Liver (tissue), 8 donors: ENCODE measurements at regions not wholly inside any gene's neighbourhood (a gene's known extent, or its start where the extent isn't known, plus 50 kb on each side); places are given as distances from the start of the nearest gene placed in this dataset.

Experiments
- DNase-seq: peaks from one replicate; pipeline ENCODE4 v3.0.0-alpha.2; 2017; ENCODE audit warnings: low spot score
- H3K27ac ChIP-seq, 2 donors: one replicate each; pipeline ENCODE4 v1.7.0; 2013; ENCODE audit warnings: inconsistent platforms in 2 of 2, low read length in 2 of 2, control low read depth in 1 of 2, low read depth in 1 of 2, mild to moderate bottlenecking in 1 of 2
- H3K27me3 ChIP-seq, 4 donors: one replicate each; pipeline versions ENCODE4 v1.6.1 to v1.7.0; 2013; ENCODE audit warnings: low read length in 3 of 4, inconsistent platforms in 1 of 4, mild to moderate bottlenecking in 1 of 4, moderate library complexity in 1 of 4; ENCODE audit not compliant: control insufficient read depth in 4 of 4, insufficient read depth in 4 of 4
- H3K36me3 ChIP-seq, 4 donors: one replicate each; pipeline versions ENCODE4 v1.6.1 to v1.7.0; 2013; ENCODE audit warnings: low read length in 3 of 4, mild to moderate bottlenecking in 3 of 4, low read depth in 1 of 4, moderate library complexity in 1 of 4; ENCODE audit not compliant: control insufficient read depth in 4 of 4, insufficient read depth in 3 of 4
- H3K4me1 ChIP-seq, 4 donors: one replicate each; pipeline versions ENCODE4 v1.6.1 to v1.7.0; 2013; ENCODE audit warnings: low read length in 3 of 4, mild to moderate bottlenecking in 3 of 4, moderate library complexity in 1 of 4; ENCODE audit not compliant: control insufficient read depth in 4 of 4, insufficient read depth in 4 of 4
- H3K4me3 ChIP-seq, 3 donors: one replicate each; pipeline versions ENCODE4 v1.6.1 to v1.7.0; 2013; ENCODE audit warnings: low read length in 3 of 3, control low read depth in 1 of 3, low read depth in 1 of 3, mild to moderate bottlenecking in 1 of 3
- H3K9ac ChIP-seq, 2 donors: one replicate each; pipeline ENCODE4 v1.7.0; 2013; ENCODE audit warnings: low read length in 2 of 2, mild to moderate bottlenecking in 2 of 2, moderate library complexity in 2 of 2, control low read depth in 1 of 2, low read depth in 1 of 2
- H3K9me3 ChIP-seq, 4 donors: one replicate each; pipeline versions ENCODE4 v1.6.1 to v1.7.0; 2013; ENCODE audit warnings: low read length in 3 of 4; ENCODE audit not compliant: control insufficient read depth in 4 of 4
- CTCF ChIP-seq: fragments of 150-350 bp; IDR thresholded peaks from 2 replicates; pipeline ENCODE4 v1.5.1; 2017; ENCODE audit warnings: improper control_type of control experiment, low read depth, low read length; ENCODE audit not compliant: missing input control
- EGR1 ChIP-seq, 2 donors: IDR thresholded peaks; 2 replicates each; pipeline ENCODE4 v1.6.1; 2016 to 2018; ENCODE audit warnings: antibody characterized with exemption in 2 of 2, low read depth in 2 of 2
- FOXA1 ChIP-seq: IDR thresholded peaks from 2 replicates; pipeline ENCODE4 v1.6.1; 2016; ENCODE audit warnings: antibody characterized with exemption
- FOXA2 ChIP-seq: IDR thresholded peaks from 2 replicates; pipeline ENCODE4 v1.6.1; 2016; ENCODE audit warnings: antibody characterized with exemption
- HNF4A ChIP-seq, 2 donors: conservative IDR thresholded peaks; 2 replicates each; pipeline ENCODE4 v1.6.1; 2016; ENCODE audit warnings: antibody characterized with exemption in 2 of 2, mild to moderate bottlenecking in 2 of 2
- HNF4G ChIP-seq: IDR thresholded peaks from 2 replicates; pipeline ENCODE4 v1.6.1; 2016; ENCODE audit warnings: antibody characterized with exemption
- JUND ChIP-seq, 2 donors: IDR thresholded peaks; 2 replicates each; pipeline ENCODE4 v1.6.1; 2016; ENCODE audit warnings: antibody characterized with exemption in 2 of 2
- RXRA ChIP-seq, 2 donors: IDR thresholded peaks; 2 replicates each; pipeline ENCODE4 v1.6.1; 2017 to 2018; ENCODE audit warnings: antibody characterized with exemption in 2 of 2, mild to moderate bottlenecking in 1 of 2
- SP1 ChIP-seq: IDR thresholded peaks from 2 replicates; pipeline ENCODE4 v1.6.1; 2018; ENCODE audit warnings: antibody characterized with exemption, mild to moderate bottlenecking
- TAF1 ChIP-seq: conservative IDR thresholded peaks from 2 replicates; pipeline ENCODE4 v1.6.1; 2016; ENCODE audit warnings: antibody characterized with exemption, mild to moderate bottlenecking
- YY1 ChIP-seq: IDR thresholded peaks from 2 replicates; pipeline ENCODE4 v1.6.1; 2016; ENCODE audit warnings: antibody characterized with exemption, mild to moderate bottlenecking
- WGBS: extraction: QIAGEN DNeasy Blood & Tissue Kit; methylation state at CpG from one replicate; pipeline ENCODE4 v1.1.7; 2013; 5-methylcytosine and 5-hydroxymethylcytosine counted together
- TF ChIP-seq, protein P1 (sequence below): IDR thresholded peaks from 2 replicates; pipeline ENCODE4 v1.6.1; 2016; ENCODE audit warnings: antibody characterized with exemption, mild to moderate bottlenecking
- TF ChIP-seq, protein P2 (sequence below): IDR thresholded peaks from 2 replicates; pipeline ENCODE4 v1.6.1; 2016; ENCODE audit warnings: antibody characterized with exemption
- TF ChIP-seq, protein P3 (sequence below): IDR thresholded peaks from 2 replicates; pipeline ENCODE4 v1.6.1; 2016; ENCODE audit warnings: antibody characterized with exemption
- TF ChIP-seq, protein P4 (sequence below): IDR thresholded peaks from 2 replicates; pipeline ENCODE4 v1.6.1; 2016; ENCODE audit warnings: antibody characterized with exemption
- donor health status: healthy.
- donor health status: healthy.
- donor health status: healthy.
- donor health status: healthy.
- donor health status: healthy.

DNA sequence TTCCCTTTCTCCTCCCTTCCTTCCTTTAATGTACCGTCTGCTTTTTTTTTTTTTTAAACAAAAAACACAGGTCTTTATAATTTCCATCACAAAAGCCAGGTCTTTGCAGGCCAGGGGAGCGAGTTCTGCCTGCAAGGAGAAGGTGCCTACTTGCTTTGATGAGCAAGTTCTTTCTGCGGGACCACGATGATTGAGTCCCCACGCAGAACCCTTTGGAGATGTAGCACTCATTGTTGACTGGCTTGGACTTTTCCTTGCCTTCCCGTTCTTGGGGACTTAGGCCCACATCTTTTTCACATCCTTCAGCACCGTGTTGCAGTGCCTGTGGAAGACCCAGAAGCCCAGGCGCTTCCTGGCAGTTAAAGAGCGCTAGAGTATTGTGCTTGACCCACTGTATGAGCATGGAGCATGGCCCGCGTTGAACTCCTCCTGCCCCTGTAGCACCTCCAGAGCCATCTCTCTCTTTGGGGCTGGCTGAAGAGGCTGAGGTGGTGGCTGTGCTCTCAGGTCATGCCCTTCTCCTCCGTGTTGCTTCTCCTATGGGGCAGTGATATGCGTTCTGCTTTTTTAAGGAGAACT is 177.6 kb downstream of the EXOC5 start (continued):
- TF ChIP-seq, protein P1, sequence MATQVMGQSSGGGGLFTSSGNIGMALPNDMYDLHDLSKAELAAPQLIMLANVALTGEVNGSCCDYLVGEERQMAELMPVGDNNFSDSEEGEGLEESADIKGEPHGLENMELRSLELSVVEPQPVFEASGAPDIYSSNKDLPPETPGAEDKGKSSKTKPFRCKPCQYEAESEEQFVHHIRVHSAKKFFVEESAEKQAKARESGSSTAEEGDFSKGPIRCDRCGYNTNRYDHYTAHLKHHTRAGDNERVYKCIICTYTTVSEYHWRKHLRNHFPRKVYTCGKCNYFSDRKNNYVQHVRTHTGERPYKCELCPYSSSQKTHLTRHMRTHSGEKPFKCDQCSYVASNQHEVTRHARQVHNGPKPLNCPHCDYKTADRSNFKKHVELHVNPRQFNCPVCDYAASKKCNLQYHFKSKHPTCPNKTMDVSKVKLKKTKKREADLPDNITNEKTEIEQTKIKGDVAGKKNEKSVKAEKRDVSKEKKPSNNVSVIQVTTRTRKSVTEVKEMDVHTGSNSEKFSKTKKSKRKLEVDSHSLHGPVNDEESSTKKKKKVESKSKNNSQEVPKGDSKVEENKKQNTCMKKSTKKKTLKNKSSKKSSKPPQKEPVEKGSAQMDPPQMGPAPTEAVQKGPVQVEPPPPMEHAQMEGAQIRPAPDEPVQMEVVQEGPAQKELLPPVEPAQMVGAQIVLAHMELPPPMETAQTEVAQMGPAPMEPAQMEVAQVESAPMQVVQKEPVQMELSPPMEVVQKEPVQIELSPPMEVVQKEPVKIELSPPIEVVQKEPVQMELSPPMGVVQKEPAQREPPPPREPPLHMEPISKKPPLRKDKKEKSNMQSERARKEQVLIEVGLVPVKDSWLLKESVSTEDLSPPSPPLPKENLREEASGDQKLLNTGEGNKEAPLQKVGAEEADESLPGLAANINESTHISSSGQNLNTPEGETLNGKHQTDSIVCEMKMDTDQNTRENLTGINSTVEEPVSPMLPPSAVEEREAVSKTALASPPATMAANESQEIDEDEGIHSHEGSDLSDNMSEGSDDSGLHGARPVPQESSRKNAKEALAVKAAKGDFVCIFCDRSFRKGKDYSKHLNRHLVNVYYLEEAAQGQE = no peak
- TF ChIP-seq, protein P2, sequence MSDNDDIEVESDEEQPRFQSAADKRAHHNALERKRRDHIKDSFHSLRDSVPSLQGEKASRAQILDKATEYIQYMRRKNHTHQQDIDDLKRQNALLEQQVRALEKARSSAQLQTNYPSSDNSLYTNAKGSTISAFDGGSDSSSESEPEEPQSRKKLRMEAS = no peak
- TF ChIP-seq HNF4A (conservative IDR thresholded peaks at IDR 0.05) = no peak

- Histone ChIP-seq H3K9me3 (peaks cover 0 to 5% (median 2%) of the 10 kb centered on the region in 4 donors), H3K36me3 (no peaks in the 10 kb centered on the region), H3K9ac (no peak overlapping the region), H3K27me3 (peaks cover 0 to 7% (median 3%) of the 10 kb centered on the region in 4 donors), H3K27ac (no peak overlapping the region), H3K4me1 (no peaks in the 10 kb centered on the region), H3K4me3 (no peak overlapping the region)
- no peak for DNase-seq
- 57% methylated on average over 2 of the region's 2 CpGs for WGBS
- TF ChIP-seq JUND (IDR thresholded peaks at IDR 0.05) = no peak
- no peak for TF ChIP-seq FOXA2
- TF ChIP-seq RXRA (IDR thresholded peaks at IDR 0.05) = no peak
- TF ChIP-seq, protein P2 = no peak
- TF ChIP-seq, protein P3, sequence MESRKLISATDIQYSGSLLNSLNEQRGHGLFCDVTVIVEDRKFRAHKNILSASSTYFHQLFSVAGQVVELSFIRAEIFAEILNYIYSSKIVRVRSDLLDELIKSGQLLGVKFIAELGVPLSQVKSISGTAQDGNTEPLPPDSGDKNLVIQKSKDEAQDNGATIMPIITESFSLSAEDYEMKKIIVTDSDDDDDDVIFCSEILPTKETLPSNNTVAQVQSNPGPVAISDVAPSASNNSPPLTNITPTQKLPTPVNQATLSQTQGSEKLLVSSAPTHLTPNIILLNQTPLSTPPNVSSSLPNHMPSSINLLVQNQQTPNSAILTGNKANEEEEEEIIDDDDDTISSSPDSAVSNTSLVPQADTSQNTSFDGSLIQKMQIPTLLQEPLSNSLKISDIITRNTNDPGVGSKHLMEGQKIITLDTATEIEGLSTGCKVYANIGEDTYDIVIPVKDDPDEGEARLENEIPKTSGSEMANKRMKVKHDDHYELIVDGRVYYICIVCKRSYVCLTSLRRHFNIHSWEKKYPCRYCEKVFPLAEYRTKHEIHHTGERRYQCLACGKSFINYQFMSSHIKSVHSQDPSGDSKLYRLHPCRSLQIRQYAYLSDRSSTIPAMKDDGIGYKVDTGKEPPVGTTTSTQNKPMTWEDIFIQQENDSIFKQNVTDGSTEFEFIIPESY = no peak
- no peak for TF ChIP-seq CTCF
- TF ChIP-seq TAF1 = no peak
- no peak for TF ChIP-seq FOXA1
- TF ChIP-seq EGR1 (IDR thresholded peaks at IDR 0.05; ENCODE audit: low read depth in 2 of 2) = no peak
- TF ChIP-seq, protein P1 = no peak
- TF ChIP-seq, protein P4, sequence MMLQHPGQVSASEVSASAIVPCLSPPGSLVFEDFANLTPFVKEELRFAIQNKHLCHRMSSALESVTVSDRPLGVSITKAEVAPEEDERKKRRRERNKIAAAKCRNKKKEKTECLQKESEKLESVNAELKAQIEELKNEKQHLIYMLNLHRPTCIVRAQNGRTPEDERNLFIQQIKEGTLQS = no peak
- no peak for TF ChIP-seq HNF4G
- TF ChIP-seq YY1 = no peak
- no peak for TF ChIP-seq SP1
Observed at GRCh38 chr14:57089901-57090300, 178.8 kb downstream of the EXOC5 start.
